ENCODE measurements at regions not wholly inside any gene's neighbourhood (a gene's known extent, or its start where the extent isn't known, plus 50 kb on each side); places are given as distances from the start of the nearest gene placed in this dataset.

- H3K4me3 ChIP-seq (ENCODE audit: low read depth, low read length) = no peak overlapping the region
These were observed 142.3 kb upstream of the SOX1 start for GRCh38 chr13:111924678-111925075.

- H3K4me3 ChIP-seq (ENCODE audit: low read depth, low read length) = no peak overlapping the region
These were observed 141.6 kb upstream of the SOX1 start for GRCh38 chr13:111925146-111925875.

- no peak overlapping the region for H3K4me3 ChIP-seq (ENCODE audit: low read depth, low read length)
These were observed 140.3 kb upstream of the SOX1 start for GRCh38 chr13:111926501-111927180.

- H3K4me3 ChIP-seq (ENCODE audit: low read depth, low read length) = no peak overlapping the region
These were observed 139.8 kb upstream of the SOX1 start for GRCh38 chr13:111927181-111927540.

GRCh38 chr13:111929036-111929616 lies 137.8 kb upstream of the SOX1 start:
- no peak overlapping the region for H3K4me3 ChIP-seq (ENCODE audit: low read depth, low read length)

GRCh38 chr13:111936267-111936925 lies 130.6 kb upstream of the SOX1 start:
- no peak overlapping the region for H3K4me3 ChIP-seq (ENCODE audit: low read depth, low read length)

GRCh38 chr13:111937777-111938311 lies 129.1 kb upstream of the SOX1 start:
- no peak overlapping the region for H3K4me3 ChIP-seq (ENCODE audit: low read depth, low read length)

GRCh38 chr13:111938741-111939665 lies 127.9 kb upstream of the SOX1 start:
- no peak overlapping the region for H3K4me3 ChIP-seq (ENCODE audit: low read depth, low read length)

- no peak overlapping the region for H3K4me3 ChIP-seq (ENCODE audit: low read depth, low read length)
These were observed 127.2 kb upstream of the SOX1 start for GRCh38 chr13:111939666-111940278.

- no peak overlapping the region for H3K4me3 ChIP-seq (ENCODE audit: low read depth, low read length)
These were observed 126.1 kb upstream of the SOX1 start for GRCh38 chr13:111940892-111941291.

GRCh38 chr13:111941845-111942447 lies 125.0 kb upstream of the SOX1 start:
- no peak overlapping the region for H3K4me3 ChIP-seq (ENCODE audit: low read depth, low read length)

- H3K4me3 ChIP-seq (ENCODE audit: low read depth, low read length) = no peak overlapping the region
These were observed 123.6 kb upstream of the SOX1 start for GRCh38 chr13:111943229-111943795.

GRCh38 chr13:111944171-111944583 lies 122.8 kb upstream of the SOX1 start:
- no peak overlapping the region for H3K4me3 ChIP-seq (ENCODE audit: low read depth, low read length)

GRCh38 chr13:111945086-111945485 lies 121.9 kb upstream of the SOX1 start:
- no peak overlapping the region for H3K4me3 ChIP-seq (ENCODE audit: low read depth, low read length)

- no peak overlapping the region for H3K4me3 ChIP-seq (ENCODE audit: low read depth, low read length)
These were observed 120.7 kb upstream of the SOX1 start for GRCh38 chr13:111946214-111946613.

GRCh38 chr13:111947026-111947810 lies 119.7 kb upstream of the SOX1 start:
- no peak overlapping the region for H3K4me3 ChIP-seq (ENCODE audit: low read depth, low read length)

- H3K4me3 ChIP-seq (ENCODE audit: low read depth, low read length) = no peak overlapping the region
These were observed 119.1 kb upstream of the SOX1 start for GRCh38 chr13:111947876-111948275.

GRCh38 chr13:111948281-111948680 lies 118.7 kb upstream of the SOX1 start:
- no peak overlapping the region for H3K4me3 ChIP-seq (ENCODE audit: low read depth, low read length)

Data from iPS-11a (cell line).